Activated CD4-positive, alpha-beta T cell treated with anti-CD3 and anti-CD28 coated beads for 1 hour (primary cell): ENCODE measurements at regions not wholly inside any gene's neighbourhood (a gene's known extent, or its start where the extent isn't known, plus 50 kb on each side); places are given as distances from the start of the nearest gene placed in this dataset.

Source experiments
- DNase-seq: peaks from one replicate; pipeline ENCODE4 v3.0.0-alpha.2; 2020

GRCh38 chr19:32146664-32147063, 198.7 kb upstream of the ZNF507 start:
- no peak for DNase-seq

GRCh38 chr19:32150605-32151004, 194.8 kb upstream of the ZNF507 start:
- DNase-seq: no peak

GRCh38 chr19:32154418-32154817, 191.0 kb upstream of the ZNF507 start:
- no peak for DNase-seq

GRCh38 chr19:32164384-32164992, 180.9 kb upstream of the ZNF507 start:
- no peak for DNase-seq

GRCh38 chr19:32165141-32165540, 180.3 kb upstream of the ZNF507 start:
- no peak for DNase-seq

- no peak for DNase-seq
Observed at GRCh38 chr19:32165750-32166149, 179.7 kb upstream of the ZNF507 start.

GRCh38 chr19:32166238-32166637, 179.2 kb upstream of the ZNF507 start:
- no peak for DNase-seq

GRCh38 chr19:32168111-32168510, 177.3 kb upstream of the ZNF507 start:
- DNase-seq: no peak

- DNase-seq: no peak
Observed at GRCh38 chr19:32168606-32169005, 176.8 kb upstream of the ZNF507 start.

GRCh38 chr19:32171719-32172151, 173.7 kb upstream of the ZNF507 start:
- DNase-seq: no peak

GRCh38 chr19:32172566-32173160, 172.7 kb upstream of the ZNF507 start:
- DNase-seq: no peak

GRCh38 chr19:32173836-32174235, 171.6 kb upstream of the ZNF507 start:
- DNase-seq: no peak

GRCh38 chr19:32174386-32175113, 170.9 kb upstream of the ZNF507 start:
- DNase-seq: no peak

GRCh38 chr19:32176591-32176990, 168.8 kb upstream of the ZNF507 start:
- no peak for DNase-seq

- DNase-seq: no peak
Observed at GRCh38 chr19:32177686-32178085, 167.7 kb upstream of the ZNF507 start.

- DNase-seq: no peak
Observed at GRCh38 chr19:32178401-32178800, 167.0 kb upstream of the ZNF507 start.

- DNase-seq: no peak
Observed at GRCh38 chr19:32178956-32179355, 166.5 kb upstream of the ZNF507 start.

GRCh38 chr19:32181216-32181920, 164.0 kb upstream of the ZNF507 start:
- DNase-seq: no peak

GRCh38 chr19:32186542-32187330, 158.7 kb upstream of the ZNF507 start:
- no peak for DNase-seq

- DNase-seq: no peak
Observed at GRCh38 chr19:32188921-32189320, 156.5 kb upstream of the ZNF507 start.

- no peak for DNase-seq
Observed at GRCh38 chr19:32189956-32190706, 155.3 kb upstream of the ZNF507 start.

GRCh38 chr19:32191921-32192320, 153.5 kb upstream of the ZNF507 start:
- no peak for DNase-seq
